ENCODE measurements at regions not wholly inside any gene's neighbourhood (a gene's known extent, or its start where the extent isn't known, plus 50 kb on each side); places are given as distances from the start of the nearest gene placed in this dataset.

DNA sequence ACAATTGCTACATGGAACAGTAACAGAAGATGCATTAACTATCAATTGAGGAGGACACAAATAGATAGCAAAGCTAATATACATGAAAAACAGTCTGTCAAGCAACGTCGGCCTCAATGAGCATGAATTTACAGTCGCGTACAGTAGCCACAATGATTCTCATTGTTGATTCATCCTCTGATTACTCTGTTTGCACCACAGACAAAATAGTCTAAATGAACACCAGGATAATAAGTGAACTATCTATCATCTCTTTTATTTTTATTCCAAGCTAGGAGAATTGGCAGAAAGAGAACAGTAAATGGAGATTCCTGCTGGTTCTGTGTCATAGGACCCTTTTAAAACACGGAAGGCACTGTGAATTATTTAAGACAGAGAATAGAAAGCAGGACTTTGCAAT lies 108.5 kb downstream of the EVX1 start:
- TF ChIP-seq, protein P1, sequence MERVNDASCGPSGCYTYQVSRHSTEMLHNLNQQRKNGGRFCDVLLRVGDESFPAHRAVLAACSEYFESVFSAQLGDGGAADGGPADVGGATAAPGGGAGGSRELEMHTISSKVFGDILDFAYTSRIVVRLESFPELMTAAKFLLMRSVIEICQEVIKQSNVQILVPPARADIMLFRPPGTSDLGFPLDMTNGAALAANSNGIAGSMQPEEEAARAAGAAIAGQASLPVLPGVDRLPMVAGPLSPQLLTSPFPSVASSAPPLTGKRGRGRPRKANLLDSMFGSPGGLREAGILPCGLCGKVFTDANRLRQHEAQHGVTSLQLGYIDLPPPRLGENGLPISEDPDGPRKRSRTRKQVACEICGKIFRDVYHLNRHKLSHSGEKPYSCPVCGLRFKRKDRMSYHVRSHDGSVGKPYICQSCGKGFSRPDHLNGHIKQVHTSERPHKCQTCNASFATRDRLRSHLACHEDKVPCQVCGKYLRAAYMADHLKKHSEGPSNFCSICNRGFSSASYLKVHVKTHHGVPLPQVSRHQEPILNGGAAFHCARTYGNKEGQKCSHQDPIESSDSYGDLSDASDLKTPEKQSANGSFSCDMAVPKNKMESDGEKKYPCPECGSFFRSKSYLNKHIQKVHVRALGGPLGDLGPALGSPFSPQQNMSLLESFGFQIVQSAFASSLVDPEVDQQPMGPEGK (CRISPR knock-in tag; IDR thresholded peaks at IDR 0.05; ENCODE audit: borderline replicate concordance): no peak
- no peak for TF ChIP-seq ESRRG (CRISPR knock-in tag; IDR thresholded peaks at IDR 0.05)
- no peak for TF ChIP-seq OSR1 (CRISPR knock-in tag; IDR thresholded peaks at IDR 0.05)
- no peak for TF ChIP-seq ZFP30 (CRISPR knock-in tag; IDR thresholded peaks at IDR 0.05)
- TF ChIP-seq ARNTL (CRISPR knock-in tag; IDR thresholded peaks at IDR 0.05; ENCODE audit: borderline replicate concordance, low read depth): no peak
- TF ChIP-seq ZFP3 (CRISPR knock-in tag; IDR thresholded peaks at IDR 0.05): no peak
- TF ChIP-seq, protein P2, sequence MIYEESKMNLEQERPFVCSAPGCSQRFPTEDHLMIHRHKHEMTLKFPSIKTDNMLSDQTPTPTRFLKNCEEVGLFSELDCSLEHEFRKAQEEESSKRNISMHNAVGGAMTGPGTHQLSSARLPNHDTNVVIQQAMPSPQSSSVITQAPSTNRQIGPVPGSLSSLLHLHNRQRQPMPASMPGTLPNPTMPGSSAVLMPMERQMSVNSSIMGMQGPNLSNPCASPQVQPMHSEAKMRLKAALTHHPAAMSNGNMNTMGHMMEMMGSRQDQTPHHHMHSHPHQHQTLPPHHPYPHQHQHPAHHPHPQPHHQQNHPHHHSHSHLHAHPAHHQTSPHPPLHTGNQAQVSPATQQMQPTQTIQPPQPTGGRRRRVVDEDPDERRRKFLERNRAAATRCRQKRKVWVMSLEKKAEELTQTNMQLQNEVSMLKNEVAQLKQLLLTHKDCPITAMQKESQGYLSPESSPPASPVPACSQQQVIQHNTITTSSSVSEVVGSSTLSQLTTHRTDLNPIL (CRISPR knock-in tag; IDR thresholded peaks at IDR 0.05; ENCODE audit: low read depth): no peak
- TF ChIP-seq ZNF70 (CRISPR knock-in tag; IDR thresholded peaks at IDR 0.05): no peak
- TF ChIP-seq ZNF565 (CRISPR knock-in tag; conservative IDR thresholded peaks at IDR 0.05; ENCODE audit: low read depth): no peak
- TF ChIP-seq, protein P3, sequence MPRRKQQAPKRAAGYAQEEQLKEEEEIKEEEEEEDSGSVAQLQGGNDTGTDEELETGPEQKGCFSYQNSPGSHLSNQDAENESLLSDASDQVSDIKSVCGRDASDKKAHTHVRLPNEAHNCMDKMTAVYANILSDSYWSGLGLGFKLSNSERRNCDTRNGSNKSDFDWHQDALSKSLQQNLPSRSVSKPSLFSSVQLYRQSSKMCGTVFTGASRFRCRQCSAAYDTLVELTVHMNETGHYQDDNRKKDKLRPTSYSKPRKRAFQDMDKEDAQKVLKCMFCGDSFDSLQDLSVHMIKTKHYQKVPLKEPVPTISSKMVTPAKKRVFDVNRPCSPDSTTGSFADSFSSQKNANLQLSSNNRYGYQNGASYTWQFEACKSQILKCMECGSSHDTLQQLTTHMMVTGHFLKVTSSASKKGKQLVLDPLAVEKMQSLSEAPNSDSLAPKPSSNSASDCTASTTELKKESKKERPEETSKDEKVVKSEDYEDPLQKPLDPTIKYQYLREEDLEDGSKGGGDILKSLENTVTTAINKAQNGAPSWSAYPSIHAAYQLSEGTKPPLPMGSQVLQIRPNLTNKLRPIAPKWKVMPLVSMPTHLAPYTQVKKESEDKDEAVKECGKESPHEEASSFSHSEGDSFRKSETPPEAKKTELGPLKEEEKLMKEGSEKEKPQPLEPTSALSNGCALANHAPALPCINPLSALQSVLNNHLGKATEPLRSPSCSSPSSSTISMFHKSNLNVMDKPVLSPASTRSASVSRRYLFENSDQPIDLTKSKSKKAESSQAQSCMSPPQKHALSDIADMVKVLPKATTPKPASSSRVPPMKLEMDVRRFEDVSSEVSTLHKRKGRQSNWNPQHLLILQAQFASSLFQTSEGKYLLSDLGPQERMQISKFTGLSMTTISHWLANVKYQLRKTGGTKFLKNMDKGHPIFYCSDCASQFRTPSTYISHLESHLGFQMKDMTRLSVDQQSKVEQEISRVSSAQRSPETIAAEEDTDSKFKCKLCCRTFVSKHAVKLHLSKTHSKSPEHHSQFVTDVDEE (CRISPR knock-in tag; IDR thresholded peaks at IDR 0.05): no peak
- TF ChIP-seq ZC3H10 (CRISPR knock-in tag; IDR thresholded peaks at IDR 0.05): no peak

All from SK-N-SH treated with all-trans-retinoic acid at 6 μM for 48 hours (cell line).